ENCODE measurements at regions not wholly inside any gene's neighbourhood (a gene's known extent, or its start where the extent isn't known, plus 50 kb on each side); places are given as distances from the start of the nearest gene placed in this dataset.

- H3K4me1 ChIP-seq (ENCODE audit: control insufficient read depth, insufficient read depth, low read length, poor library complexity, severe bottlenecking): no peaks in the 10 kb centered on the region
- no peak overlapping the region for H3K27ac ChIP-seq (ENCODE audit: insufficient read depth, low read length, poor library complexity, severe bottlenecking)
- no peak overlapping the region for H3K4me3 ChIP-seq (ENCODE audit: insufficient read depth, low read depth, low read length, poor library complexity, severe bottlenecking)
- H3K9me3 ChIP-seq (ENCODE audit: control insufficient read depth, low read length): no peaks in the 10 kb centered on the region
- H3K36me3 ChIP-seq (ENCODE audit: control insufficient read depth, insufficient read depth, low read length): no peaks in the 10 kb centered on the region
- H3K27me3 ChIP-seq (replicated peaks; ENCODE audit: control insufficient read depth, insufficient read depth, low read length, poor library complexity, severe bottlenecking): no peaks in the 10 kb centered on the region
- no peak for DNase-seq
Measured at GRCh38 chr2:53437371-53437770, 330.2 kb upstream of the CHAC2 start.

DNA sequence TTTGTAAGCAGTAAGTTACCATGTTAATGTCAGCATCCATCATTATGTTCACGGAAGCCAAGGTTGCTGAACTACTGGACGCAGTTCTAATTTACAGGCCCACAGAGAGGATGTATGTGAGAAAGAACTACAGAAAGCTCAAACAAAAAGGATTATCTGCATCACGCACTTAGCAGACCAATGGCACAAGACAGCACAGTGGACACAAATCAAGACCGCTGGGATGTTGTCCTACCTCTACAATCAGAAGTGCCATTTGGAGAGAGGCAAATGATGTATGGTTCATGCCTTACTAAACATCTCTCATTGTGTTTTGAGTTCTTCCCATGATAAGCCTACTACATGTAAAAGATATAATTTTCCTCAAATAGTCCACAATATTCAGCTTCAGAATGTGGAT, 330.7 kb upstream of the CHAC2 start:
- Histone ChIP-seq H3K9me3 (ENCODE audit: control insufficient read depth, low read length) (no peaks in the 10 kb centered on the region), H3K4me3 (ENCODE audit: insufficient read depth, low read depth, low read length, poor library complexity, severe bottlenecking) (no peak overlapping the region), H3K27me3 (replicated peaks; ENCODE audit: control insufficient read depth, insufficient read depth, low read length, poor library complexity, severe bottlenecking) (no peaks in the 10 kb centered on the region), H3K36me3 (ENCODE audit: control insufficient read depth, insufficient read depth, low read length) (no peaks in the 10 kb centered on the region), H3K27ac (ENCODE audit: insufficient read depth, low read length, poor library complexity, severe bottlenecking) (no peak overlapping the region), H3K4me1 (ENCODE audit: control insufficient read depth, insufficient read depth, low read length, poor library complexity, severe bottlenecking) (no peaks in the 10 kb centered on the region)
- DNase-seq: no peak

- Histone ChIP-seq H3K4me1 (ENCODE audit: control insufficient read depth, insufficient read depth, low read length, poor library complexity, severe bottlenecking) (no peaks in the 10 kb centered on the region), H3K27ac (ENCODE audit: insufficient read depth, low read length, poor library complexity, severe bottlenecking) (no peak overlapping the region)
Measured at GRCh38 chr2:53435610-53436009, 332.0 kb upstream of the CHAC2 start.

DNA sequence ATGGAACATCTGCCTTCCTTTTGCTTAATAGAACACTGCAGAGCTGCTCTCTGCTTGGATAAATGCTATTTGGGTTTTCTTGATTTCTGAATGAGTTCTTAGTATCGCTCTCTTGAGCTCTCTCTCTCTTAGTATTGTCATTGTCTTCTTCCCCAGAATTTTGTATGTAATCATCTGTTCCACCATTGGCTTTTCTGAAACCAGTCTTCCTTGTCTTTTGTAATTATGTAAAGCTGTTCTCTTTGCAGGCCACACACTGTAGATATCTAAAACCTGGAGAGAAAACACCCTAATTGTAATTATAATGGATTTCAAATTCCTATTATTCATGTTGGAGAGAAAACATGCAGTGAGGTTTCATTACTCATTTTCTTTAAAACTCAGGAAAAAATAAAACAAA, 333.1 kb upstream of the CHAC2 start:
- Histone ChIP-seq H3K27ac (ENCODE audit: insufficient read depth, low read length, poor library complexity, severe bottlenecking) (no peak overlapping the region), H3K27me3 (replicated peaks; ENCODE audit: control insufficient read depth, insufficient read depth, low read length, poor library complexity, severe bottlenecking) (no peaks in the 10 kb centered on the region), H3K4me1 (ENCODE audit: control insufficient read depth, insufficient read depth, low read length, poor library complexity, severe bottlenecking) (no peaks in the 10 kb centered on the region), H3K9me3 (ENCODE audit: control insufficient read depth, low read length) (no peaks in the 10 kb centered on the region), H3K36me3 (ENCODE audit: control insufficient read depth, insufficient read depth, low read length) (no peaks in the 10 kb centered on the region), H3K4me3 (ENCODE audit: insufficient read depth, low read depth, low read length, poor library complexity, severe bottlenecking) (no peak overlapping the region)
- no peak for DNase-seq

More at GRCh38 chr2:53435610-53436009, 332.0 kb upstream of the CHAC2 start:
- Histone ChIP-seq H3K36me3 (ENCODE audit: control insufficient read depth, insufficient read depth, low read length) (no peaks in the 10 kb centered on the region), H3K9me3 (ENCODE audit: control insufficient read depth, low read length) (no peaks in the 10 kb centered on the region), H3K4me3 (ENCODE audit: insufficient read depth, low read depth, low read length, poor library complexity, severe bottlenecking) (no peak overlapping the region), H3K27me3 (replicated peaks; ENCODE audit: control insufficient read depth, insufficient read depth, low read length, poor library complexity, severe bottlenecking) (no peaks in the 10 kb centered on the region)
- no peak for DNase-seq

DNA sequence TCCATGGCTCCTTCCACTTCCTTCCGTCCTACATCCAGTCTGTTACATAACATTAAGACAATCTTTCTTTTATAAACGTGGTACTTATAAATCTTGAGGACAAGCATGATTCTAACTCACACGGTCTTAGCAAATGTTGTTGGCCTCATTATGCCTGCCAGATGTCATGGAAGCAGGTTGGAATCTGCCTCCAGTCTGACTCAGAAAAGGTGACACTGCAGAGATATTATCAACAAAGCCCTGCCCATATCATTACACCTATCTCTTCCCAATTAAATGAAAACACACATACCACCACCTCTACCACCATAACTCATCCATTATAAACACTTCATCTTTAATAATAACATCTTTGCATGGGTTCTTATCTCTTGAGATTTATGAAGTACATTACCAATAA, 334.7 kb upstream of the CHAC2 start:
- Histone ChIP-seq H3K36me3 (ENCODE audit: control insufficient read depth, insufficient read depth, low read length) (no peaks in the 10 kb centered on the region), H3K27ac (ENCODE audit: insufficient read depth, low read length, poor library complexity, severe bottlenecking) (no peak overlapping the region), H3K4me3 (ENCODE audit: insufficient read depth, low read depth, low read length, poor library complexity, severe bottlenecking) (no peak overlapping the region), H3K4me1 (ENCODE audit: control insufficient read depth, insufficient read depth, low read length, poor library complexity, severe bottlenecking) (no peaks in the 10 kb centered on the region), H3K27me3 (replicated peaks; ENCODE audit: control insufficient read depth, insufficient read depth, low read length, poor library complexity, severe bottlenecking) (no peaks in the 10 kb centered on the region), H3K9me3 (ENCODE audit: control insufficient read depth, low read length) (no peaks in the 10 kb centered on the region)
- no peak for DNase-seq

- DNase-seq: no peak
- no peaks in the 10 kb centered on the region for H3K4me1 ChIP-seq (ENCODE audit: control insufficient read depth, insufficient read depth, low read length, poor library complexity, severe bottlenecking)
- H3K4me3 ChIP-seq (ENCODE audit: insufficient read depth, low read depth, low read length, poor library complexity, severe bottlenecking): no peak overlapping the region
- no peak overlapping the region for H3K27ac ChIP-seq (ENCODE audit: insufficient read depth, low read length, poor library complexity, severe bottlenecking)
- no peaks in the 10 kb centered on the region for H3K27me3 ChIP-seq (replicated peaks; ENCODE audit: control insufficient read depth, insufficient read depth, low read length, poor library complexity, severe bottlenecking)
- no peaks in the 10 kb centered on the region for H3K36me3 ChIP-seq (ENCODE audit: control insufficient read depth, insufficient read depth, low read length)
- H3K9me3 ChIP-seq (ENCODE audit: control insufficient read depth, low read length): no peaks in the 10 kb centered on the region
Measured at GRCh38 chr2:53429901-53430300, 337.7 kb upstream of the CHAC2 start.

DNA sequence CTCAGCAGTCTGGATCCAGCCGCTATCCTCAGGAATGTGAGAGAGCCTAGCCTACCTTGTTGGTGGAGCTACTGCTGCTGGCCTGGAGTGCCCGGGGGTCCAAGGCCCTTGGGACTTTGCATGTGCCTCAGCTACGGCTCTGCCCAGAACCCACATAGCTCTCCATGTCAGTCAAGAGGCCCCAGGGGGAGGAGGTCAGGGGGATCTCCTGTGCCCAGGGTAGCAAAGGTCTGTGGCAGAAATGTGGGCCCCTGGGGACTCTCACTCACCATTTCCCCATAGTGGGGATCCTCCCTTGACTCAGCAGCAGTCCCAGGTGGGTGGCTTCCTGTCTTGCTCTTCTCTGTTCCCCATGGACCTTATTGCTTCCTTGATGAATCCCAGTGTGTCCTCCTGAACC, 342.7 kb upstream of the CHAC2 start:
- no peaks in the 10 kb centered on the region for H3K9me3 ChIP-seq (ENCODE audit: control insufficient read depth, low read length)

DNA sequence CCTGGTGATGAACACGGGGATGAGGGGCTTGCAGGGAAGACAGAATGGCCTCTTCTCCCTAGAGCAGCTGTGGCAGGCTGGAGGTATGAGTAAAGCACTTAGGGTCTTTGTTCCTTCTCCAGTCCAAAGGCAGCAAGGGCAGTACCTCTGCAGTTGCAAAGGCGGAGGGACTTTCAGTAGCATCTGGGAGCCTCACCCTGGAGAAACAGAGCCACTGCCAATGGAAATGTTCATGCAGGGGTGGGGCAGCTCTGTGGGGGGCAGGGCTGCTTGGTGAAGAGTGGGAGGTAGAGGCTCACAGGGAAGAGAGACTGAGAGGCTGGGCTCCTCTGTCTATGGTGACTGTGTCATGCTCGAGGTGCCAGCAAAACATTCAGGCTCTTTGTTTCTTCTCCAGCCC, 344.1 kb upstream of the CHAC2 start:
- no peaks in the 10 kb centered on the region for H3K27me3 ChIP-seq (replicated peaks; ENCODE audit: control insufficient read depth, insufficient read depth, low read length, poor library complexity, severe bottlenecking)
- H3K4me3 ChIP-seq (ENCODE audit: insufficient read depth, low read depth, low read length, poor library complexity, severe bottlenecking): no peak overlapping the region
- no peaks in the 10 kb centered on the region for H3K9me3 ChIP-seq (ENCODE audit: control insufficient read depth, low read length)
- H3K36me3 ChIP-seq (ENCODE audit: control insufficient read depth, insufficient read depth, low read length): no peaks in the 10 kb centered on the region
- no peaks in the 10 kb centered on the region for H3K4me1 ChIP-seq (ENCODE audit: control insufficient read depth, insufficient read depth, low read length, poor library complexity, severe bottlenecking)
- no peak for DNase-seq
- H3K27ac ChIP-seq (ENCODE audit: insufficient read depth, low read length, poor library complexity, severe bottlenecking): no peak overlapping the region

More for the DNA sequence above, 342.7 kb upstream of the CHAC2 start:
- Histone ChIP-seq H3K4me1 (ENCODE audit: control insufficient read depth, insufficient read depth, low read length, poor library complexity, severe bottlenecking) (no peaks in the 10 kb centered on the region), H3K27ac (ENCODE audit: insufficient read depth, low read length, poor library complexity, severe bottlenecking) (no peak overlapping the region), H3K27me3 (replicated peaks; ENCODE audit: control insufficient read depth, insufficient read depth, low read length, poor library complexity, severe bottlenecking) (no peaks in the 10 kb centered on the region), H3K4me3 (ENCODE audit: insufficient read depth, low read depth, low read length, poor library complexity, severe bottlenecking) (no peak overlapping the region), H3K36me3 (ENCODE audit: control insufficient read depth, insufficient read depth, low read length) (no peaks in the 10 kb centered on the region)
- no peak for DNase-seq

- no peak overlapping the region for H3K4me3 ChIP-seq (ENCODE audit: insufficient read depth, low read depth, low read length, poor library complexity, severe bottlenecking)
- no peaks in the 10 kb centered on the region for H3K9me3 ChIP-seq (ENCODE audit: control insufficient read depth, low read length)
- no peaks in the 10 kb centered on the region for H3K27me3 ChIP-seq (replicated peaks; ENCODE audit: control insufficient read depth, insufficient read depth, low read length, poor library complexity, severe bottlenecking)
- H3K4me1 ChIP-seq (ENCODE audit: control insufficient read depth, insufficient read depth, low read length, poor library complexity, severe bottlenecking): no peaks in the 10 kb centered on the region
- H3K27ac ChIP-seq (ENCODE audit: insufficient read depth, low read length, poor library complexity, severe bottlenecking): no peak overlapping the region
- DNase-seq: no peak
- no peaks in the 10 kb centered on the region for H3K36me3 ChIP-seq (ENCODE audit: control insufficient read depth, insufficient read depth, low read length)
Measured at GRCh38 chr2:53422979-53423378, 344.6 kb upstream of the CHAC2 start.

DNA sequence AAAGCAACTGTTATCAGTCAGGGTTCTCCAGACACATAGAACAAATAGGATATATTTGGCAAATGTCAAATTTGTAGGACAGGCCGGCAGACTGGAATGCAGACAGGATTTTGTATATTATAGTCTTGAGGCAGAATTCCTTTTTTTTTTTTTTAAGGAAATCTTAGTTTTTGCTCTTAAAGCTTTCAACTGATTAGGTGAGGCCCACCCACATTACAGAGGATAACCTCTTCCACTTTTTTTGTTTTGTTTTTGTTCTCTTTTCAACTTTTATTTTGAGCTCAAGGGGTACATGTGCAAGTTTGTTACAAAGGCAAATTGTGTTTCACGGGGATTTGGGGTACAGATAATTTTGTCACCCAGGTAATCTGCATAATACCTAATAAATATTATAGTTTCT, 350.2 kb upstream of the CHAC2 start:
- no peak for DNase-seq
- no peaks in the 10 kb centered on the region for H3K36me3 ChIP-seq (ENCODE audit: control insufficient read depth, insufficient read depth, low read length)
- no peak overlapping the region for H3K4me3 ChIP-seq (ENCODE audit: insufficient read depth, low read depth, low read length, poor library complexity, severe bottlenecking)
- H3K9me3 ChIP-seq (ENCODE audit: control insufficient read depth, low read length): no peaks in the 10 kb centered on the region
- no peaks in the 10 kb centered on the region for H3K4me1 ChIP-seq (ENCODE audit: control insufficient read depth, insufficient read depth, low read length, poor library complexity, severe bottlenecking)
- H3K27me3 ChIP-seq (replicated peaks; ENCODE audit: control insufficient read depth, insufficient read depth, low read length, poor library complexity, severe bottlenecking): no peaks in the 10 kb centered on the region
- H3K27ac ChIP-seq (ENCODE audit: insufficient read depth, low read length, poor library complexity, severe bottlenecking): no peak overlapping the region

Data from effector memory CD4-positive, alpha-beta T cell (primary cell).